NB4 (cell line): ENCODE measurements at regions not wholly inside any gene's neighbourhood (a gene's known extent, or its start where the extent isn't known, plus 50 kb on each side); places are given as distances from the start of the nearest gene placed in this dataset.

Source experiments
- CTCF ChIP-seq: IDR thresholded peaks from one replicate; pipeline ENCODE4 v1.5.1; 2012; ENCODE audit warnings: low read depth, low read length
- MAX ChIP-seq: IDR thresholded peaks from 2 replicates; pipeline ENCODE4 v1.6.1; 2011; ENCODE audit warnings: low read depth, low read length
- POLR2A ChIP-seq: IDR thresholded peaks from 2 replicates; pipeline ENCODE4 v1.6.1; 2011; ENCODE audit warnings: mild to moderate bottlenecking; ENCODE audit not compliant: insufficient read length; ENCODE audit errors: extremely low read depth

- no peak for TF ChIP-seq CTCF
- TF ChIP-seq POLR2A = no peak
- no peak for TF ChIP-seq MAX
Observed at GRCh38 chr16:85398050-85398451, 215.1 kb upstream of the GSE1 start.
